Mucosa of descending colon (tissue), 3 donors: ENCODE measurements at regions not wholly inside any gene's neighbourhood (a gene's known extent, or its start where the extent isn't known, plus 50 kb on each side); places are given as distances from the start of the nearest gene placed in this dataset.

Experiments used
- ATAC-seq: fragments of 200-7000 bp; cut with Tn5 transposase; one replicate; pipeline ENCODE4 v1.9.1; 2020; ENCODE audit warnings: mild to moderate bottlenecking, moderate library complexity
- DNase-seq, 3 donors: peaks; one replicate each; pipeline ENCODE4 v3.0.0-alpha.2; 2020
- H3K36me3 ChIP-seq: fragments of 200-600 bp; one replicate; pipeline ENCODE4 v1.8.0; 2021; ENCODE audit warnings: low read depth, mild to moderate bottlenecking
- H3K4me1 ChIP-seq: fragments of 200-600 bp; one replicate; pipeline ENCODE4 v1.8.0; 2021; ENCODE audit warnings: low read depth, mild to moderate bottlenecking
- H3K4me3 ChIP-seq: fragments of 200-600 bp; one replicate; pipeline ENCODE4 v1.8.0; 2021; ENCODE audit warnings: mild to moderate bottlenecking
- H3K9me3 ChIP-seq: fragments of 200-600 bp; one replicate; pipeline ENCODE4 v1.8.0; 2021; ENCODE audit warnings: mild to moderate bottlenecking
- CTCF ChIP-seq: fragments of 200-600 bp; IDR thresholded peaks from one replicate; pipeline ENCODE4 v1.8.0; 2022; ENCODE audit warnings: antibody characterized with exemption, mild to moderate bottlenecking
- intact Hi-C, 2 donors: fragments of 100-400 bp; cut with DNase I in 1 of 2; cut with micrococcal nuclease in 1 of 2; formaldehyde crosslinking; loops; one replicate each; pipeline versions ENCODE4 v1.11.0 to v1.11.1; 2022; cut with DNase I, micrococcal nuclease
- donor health status: DM: no; HTN: no; CAD: no; lungs with moderate emphysema.
- donor health status: DM: no; HTN: no; CAD: no.
- donor health status: DM: no; HTN: yes; CAD: no.

- no peak overlapping the region for H3K4me3 ChIP-seq
- no peak for DNase-seq
- H3K36me3 ChIP-seq, result no peaks in the 10 kb centered on the region
- no peak for TF ChIP-seq CTCF
- no peak for ATAC-seq
- no peaks in the 10 kb centered on the region for H3K4me1 ChIP-seq
- peaks cover 7% of the 10 kb centered on the region for H3K9me3 ChIP-seq
- intact Hi-C loops, result no loop called here
Observed at GRCh38 chr6:115053169-115053860, 710.5 kb upstream of the HS3ST5 start.

- intact Hi-C loops, result no loop called here
Observed at GRCh38 chr6:115016593-115016992, 673.8 kb upstream of the HS3ST5 start.

GRCh38 chr6:115004982-115005381, 662.2 kb upstream of the HS3ST5 start:
- no peak for DNase-seq
- Histone ChIP-seq H3K4me1 (no peaks in the 10 kb centered on the region), H3K9me3 (peaks cover 7% of the 10 kb centered on the region), H3K4me3 (no peak overlapping the region), H3K36me3 (no peaks in the 10 kb centered on the region)
- TF ChIP-seq CTCF, result no peak
- no peak for ATAC-seq
- intact Hi-C loops, result no loop called here

More at GRCh38 chr6:115016593-115016992, 673.8 kb upstream of the HS3ST5 start:
- no peak for TF ChIP-seq CTCF
- DNase-seq (no peak), ATAC-seq (no peak)
- no peak overlapping the region for H3K4me3 ChIP-seq
- no peaks in the 10 kb centered on the region for H3K36me3 ChIP-seq
- peaks cover 3% of the 10 kb centered on the region for H3K9me3 ChIP-seq
- H3K4me1 ChIP-seq, result no peaks in the 10 kb centered on the region

- no peak for TF ChIP-seq CTCF
- ATAC-seq (no peak), DNase-seq (no peak)
- intact Hi-C loops, result no loop called here
- Histone ChIP-seq H3K4me1 (no peaks in the 10 kb centered on the region), H3K36me3 (no peaks in the 10 kb centered on the region), H3K4me3 (no peak overlapping the region), H3K9me3 (peaks cover 3% of the 10 kb centered on the region)
Observed at GRCh38 chr6:115004204-115004603, 661.4 kb upstream of the HS3ST5 start.

GRCh38 chr6:115001731-115002350, 659.0 kb upstream of the HS3ST5 start:
- no peaks in the 10 kb centered on the region for H3K4me1 ChIP-seq
- ATAC-seq, result no peak
- no peak for DNase-seq
- H3K4me3 ChIP-seq, result no peak overlapping the region
- no peaks in the 10 kb centered on the region for H3K36me3 ChIP-seq
- H3K9me3 ChIP-seq, result peaks cover 7% of the 10 kb centered on the region
- TF ChIP-seq CTCF, result no peak
- intact Hi-C loops, result no loop called here
